ENCODE measurements at regions not wholly inside any gene's neighbourhood (a gene's known extent, or its start where the extent isn't known, plus 50 kb on each side); places are given as distances from the start of the nearest gene placed in this dataset.

GRCh38 chr13:107497661-107498060, 717.7 kb downstream of the LIG4 start:
- Mint-ChIP-seq H3K36me3 (ENCODE audit: insufficient read depth in 1 of 3, low read depth in 3 of 3) (no peaks in the 10 kb centered on the region), H3K27me3 (ENCODE audit: low read depth) (no peaks in the 10 kb centered on the region), H3K9me3 (no peaks in the 10 kb centered on the region), H3K4me1 (peaks cover 0 to 5% of the 10 kb centered on the region in 2 experiments; a peak in 1 of 4 replicates), H3K4me3 (no peak overlapping the region), H3K27ac (no peak overlapping the region)
- H4K8ac ChIP-seq (replicated peaks; ENCODE audit: insufficient read length, low read depth, low read length), result no peak overlapping the region
- no peak overlapping the region for H2BK5ac ChIP-seq (ENCODE audit: insufficient read length, low read length)
- H3K23ac ChIP-seq (ENCODE audit: insufficient read length, low read depth, low read length), result no peak overlapping the region
- H4K91ac ChIP-seq (ENCODE audit: insufficient read length, low read depth, low read length), result no peak overlapping the region
- H3K23me2 ChIP-seq (ENCODE audit: insufficient read length, low read depth, low read length, poor library complexity, severe bottlenecking), result no peaks in the 10 kb centered on the region
- H3K4me1 ChIP-seq (ENCODE audit: insufficient read depth, low read length), result no peaks in the 10 kb centered on the region
- no peak overlapping the region for H3K9ac ChIP-seq (ENCODE audit: extremely low read depth, insufficient read length, low read length)
- no peaks in the 10 kb centered on the region for H3K27me3 ChIP-seq (ENCODE audit: insufficient read depth, low read length)
- TF ChIP-seq CTCF (conservative IDR thresholded peaks at IDR 0.05), result no peak
- H3K18ac ChIP-seq (ENCODE audit: insufficient read length, low read depth, low read length), result no peak overlapping the region
- no peaks in the 10 kb centered on the region for H4K20me1 ChIP-seq (ENCODE audit: control insufficient read depth, insufficient read depth, insufficient read length)
- no peak overlapping the region for H3T11ph ChIP-seq (ENCODE audit: low read length)
- no peak overlapping the region for H2BK15ac ChIP-seq (ENCODE audit: low read depth, low read length)
- H3K4me2 ChIP-seq (ENCODE audit: insufficient read depth, insufficient read length, low read length), result no peak overlapping the region
- H3K9me3 ChIP-seq (ENCODE audit: control insufficient read depth, low read depth, low read length), result no peaks in the 10 kb centered on the region
- H3K27ac ChIP-seq (ENCODE audit: insufficient read length, low read depth, low read length), result no peak overlapping the region
- no peaks in the 10 kb centered on the region for H3K79me1 ChIP-seq (ENCODE audit: insufficient read depth, low read depth, low read length, poor library complexity, severe bottlenecking)
- H3K14ac ChIP-seq (ENCODE audit: insufficient read depth, low read length), result no peak overlapping the region
- H3K79me2 ChIP-seq (ENCODE audit: insufficient read depth, low read length), result no peaks in the 10 kb centered on the region
- H2BK20ac ChIP-seq (ENCODE audit: low read depth, low read length, poor library complexity, severe bottlenecking), result no peak overlapping the region
- WGBS (ENCODE audit: extremely low coverage, insufficient read length, low lambda C conversion rate), result no CpG with 5 or more reads among the region's 5 CpGs
- H2AK5ac ChIP-seq (ENCODE audit: insufficient read length, low read length), result no peak overlapping the region
- H2BK12ac ChIP-seq (ENCODE audit: insufficient read length, low read depth, low read length), result no peak overlapping the region
- H2AFZ ChIP-seq (ENCODE audit: low read length), result no peak overlapping the region
- DNase-seq, result no peak
- no peak overlapping the region for H3K4ac ChIP-seq (ENCODE audit: low read depth, low read length)
- H2BK120ac ChIP-seq (ENCODE audit: low read depth, low read length, poor library complexity, severe bottlenecking), result no peak overlapping the region
- H4K5ac ChIP-seq (ENCODE audit: insufficient read length, low read depth, low read length), result no peak overlapping the region
- no peak overlapping the region for H3K56ac ChIP-seq (ENCODE audit: insufficient read length, low read depth, low read length)

All from H9 (cell line).